GM13976 (cell line): ENCODE measurements at regions not wholly inside any gene's neighbourhood (a gene's known extent, or its start where the extent isn't known, plus 50 kb on each side); places are given as distances from the start of the nearest gene placed in this dataset.

Source experiments
- DNase-seq: peaks from one replicate; pipeline ENCODE4 v3.0.0; 2012; ENCODE audit warnings: low spot score
- CTCF ChIP-seq: IDR thresholded peaks from 2 replicates; pipeline ENCODE4 v1.5.1; 2012; ENCODE audit warnings: borderline replicate concordance, mild to moderate bottlenecking; ENCODE audit not compliant: insufficient read depth; ENCODE audit errors: extremely low read depth, missing control alignments, control extremely low read depth
- in situ Hi-C: fragments of 300-500 bp; cut with MboI; formaldehyde crosslinking; loops from one replicate; pipeline ENCODE4 v1.12.0; 2022; ENCODE audit warnings: low sequenced_read_pairs, mixed read lengths, inconsistent platforms; ENCODE audit not compliant: unreplicated experiment

GRCh38 chr2:147392180-147392579 lies 452.6 kb upstream of the ACVR2A start:
- DNase-seq: no peak

GRCh38 chr2:147390475-147390874 lies 454.4 kb upstream of the ACVR2A start:
- no peak for TF ChIP-seq CTCF
- no peak for DNase-seq
- in situ Hi-C loops: no loop called here

More at GRCh38 chr2:147392180-147392579, 452.6 kb upstream of the ACVR2A start:
- in situ Hi-C loops: no loop called here
- no peak for TF ChIP-seq CTCF

- no peak for TF ChIP-seq CTCF
- in situ Hi-C loops: no loop called here
- DNase-seq: no peak
Observed at GRCh38 chr2:147389218-147389617, 455.6 kb upstream of the ACVR2A start.

GRCh38 chr2:147388217-147388616 lies 456.6 kb upstream of the ACVR2A start:
- in situ Hi-C loops: no loop called here
- DNase-seq: no peak
- TF ChIP-seq CTCF: no peak

GRCh38 chr2:147386284-147386683 lies 458.5 kb upstream of the ACVR2A start:
- in situ Hi-C loops: no loop called here
- DNase-seq: no peak
- TF ChIP-seq CTCF: no peak

GRCh38 chr2:147385600-147385999 lies 459.2 kb upstream of the ACVR2A start:
- in situ Hi-C loops: no loop called here
- no peak for DNase-seq
- no peak for TF ChIP-seq CTCF

- DNase-seq: no peak
- in situ Hi-C loops: no loop called here
- TF ChIP-seq CTCF: no peak
Observed at GRCh38 chr2:147384659-147385058, 460.2 kb upstream of the ACVR2A start.
